ENCODE measurements at regions not wholly inside any gene's neighbourhood (a gene's known extent, or its start where the extent isn't known, plus 50 kb on each side); places are given as distances from the start of the nearest gene placed in this dataset.

- no peak for TF ChIP-seq USF2 (IDR thresholded peaks at IDR 0.05; ENCODE audit: borderline replicate concordance, low read depth, low read length)
- TF ChIP-seq MXI1 (IDR thresholded peaks at IDR 0.05; ENCODE audit: low read depth, low read length) = no peak
- TF ChIP-seq MAX (IDR thresholded peaks at IDR 0.05; ENCODE audit: low read depth) = no peak
- TF ChIP-seq POLR2AphosphoS5 (IDR thresholded peaks at IDR 0.05; ENCODE audit: low read depth, low read length) = no peak
- TF ChIP-seq TAF1 (IDR thresholded peaks at IDR 0.05; ENCODE audit: borderline replicate concordance, low read depth, low read length) = no peak
- TF ChIP-seq FOSL2 (IDR thresholded peaks at IDR 0.05; ENCODE audit: borderline replicate concordance, low read depth) = no peak
- TF ChIP-seq TEAD4 (IDR thresholded peaks at IDR 0.05; ENCODE audit: borderline replicate concordance, insufficient read depth) = no peak
- TF ChIP-seq CHD2 (IDR thresholded peaks at IDR 0.05; ENCODE audit: low read length, partially characterized antibody) = peak; percentile 52
- TF ChIP-seq GABPA (IDR thresholded peaks at IDR 0.05; ENCODE audit: low read depth) = no peak
- no peak for TF ChIP-seq FOXJ3 (CRISPR knock-in tag; IDR thresholded peaks at IDR 0.05)
- peak; percentile 79 for TF ChIP-seq GATA2 (CRISPR knock-in tag; IDR thresholded peaks at IDR 0.05)
- peak; percentile 82 for TF ChIP-seq RCOR1 (IDR thresholded peaks at IDR 0.05; ENCODE audit: low read length)
- no peak for TF ChIP-seq SMC3 (IDR thresholded peaks at IDR 0.05; ENCODE audit: low read depth, low read length)
- TF ChIP-seq RXRA (IDR thresholded peaks at IDR 0.05; ENCODE audit: borderline replicate concordance, low read depth) = no peak
- no peak for TF ChIP-seq EZH2phosphoT487 (IDR thresholded peaks at IDR 0.05; ENCODE audit: borderline replicate concordance, low read depth)
- TF ChIP-seq FOXM1 (IDR thresholded peaks at IDR 0.05; ENCODE audit: low read depth) = no peak
- no peak for TF ChIP-seq ELF1 (IDR thresholded peaks at IDR 0.05)
- TF ChIP-seq EP300 (IDR thresholded peaks at IDR 0.05; ENCODE audit: borderline replicate concordance in 1 of 2, low read depth in 1 of 2, low read length in 1 of 2) = peak in 1 of 2 experiments; percentile 66; a peak in 2 of 4 replicates
- TF ChIP-seq MEF2A (IDR thresholded peaks at IDR 0.05; ENCODE audit: borderline replicate concordance, low read depth) = no peak
- peak; percentile 21; the same call in 1 of the 2 replicates for TF ChIP-seq RAD21 (IDR thresholded peaks at IDR 0.05; ENCODE audit: low read length)
- no peak for TF ChIP-seq RFX5 (IDR thresholded peaks at IDR 0.05; ENCODE audit: low read length)
- TF ChIP-seq IRF3 (IDR thresholded peaks at IDR 0.05; ENCODE audit: low read depth, low read length) = no peak
- TF ChIP-seq TCF12 (IDR thresholded peaks at IDR 0.05) = no peak
- no peak for TF ChIP-seq NRF1 (IDR thresholded peaks at IDR 0.05; ENCODE audit: low read depth, low read length)
- no peak for TF ChIP-seq JUND (IDR thresholded peaks at IDR 0.05)
Observed at GRCh38 chr2:142445023-142445422, 314.2 kb upstream of the LRP1B start (continued).
